Endodermal cell (in vitro differentiated cells): ENCODE measurements at regions not wholly inside any gene's neighbourhood (a gene's known extent, or its start where the extent isn't known, plus 50 kb on each side); places are given as distances from the start of the nearest gene placed in this dataset.

Experiments used
- DNase-seq: peaks from one replicate; pipeline ENCODE4 v3.0.0-alpha.2; 2017
- H3K27ac ChIP-seq: 2 replicates; pipeline ENCODE4 v1.5.1; 2013; ENCODE audit warnings: mild to moderate bottlenecking, low read depth, low read length, moderate library complexity
- H3K27me3 ChIP-seq: 2 replicates; pipeline ENCODE4 v1.6.1; 2013; ENCODE audit warnings: mild to moderate bottlenecking, low read length, moderate library complexity; ENCODE audit not compliant: insufficient read depth, control insufficient read depth, poor library complexity, severe bottlenecking
- H3K36me3 ChIP-seq: 2 replicates; pipeline ENCODE4 v1.7.0; 2013; ENCODE audit warnings: mild to moderate bottlenecking, low read length, moderate library complexity; ENCODE audit not compliant: control insufficient read depth, insufficient read depth
- H3K4me1 ChIP-seq: one replicate; pipeline ENCODE4 v1.7.0; 2013; ENCODE audit warnings: low read length; ENCODE audit not compliant: control insufficient read depth, insufficient read depth
- H3K4me3 ChIP-seq: 2 replicates; pipeline ENCODE4 v1.5.1; 2013; ENCODE audit warnings: mild to moderate bottlenecking, low read length, moderate library complexity
- H3K9ac ChIP-seq: 2 replicates; pipeline ENCODE4 v1.6.1; 2013; ENCODE audit warnings: mild to moderate bottlenecking, low read length, moderate library complexity; ENCODE audit not compliant: poor library complexity, severe bottlenecking; ENCODE audit errors: extremely low read depth
- H3K9me3 ChIP-seq: 2 replicates; pipeline ENCODE4 v1.6.1; 2013; ENCODE audit warnings: mild to moderate bottlenecking, low read length, moderate library complexity; ENCODE audit not compliant: control insufficient read depth
- H3K27ac Mint-ChIP-seq: 2 replicates; pipeline ENCODE4 v1.8.0; 2020; ENCODE audit warnings: mixed read lengths
- H3K27me3 Mint-ChIP-seq: 2 replicates; pipeline ENCODE4 v1.8.0; 2021; ENCODE audit warnings: mild to moderate bottlenecking, mixed read lengths; ENCODE audit not compliant: insufficient read depth
- H3K36me3 Mint-ChIP-seq: 2 replicates; pipeline ENCODE4 v1.8.0; 2020; ENCODE audit warnings: low read depth, mixed read lengths
- H3K4me1 Mint-ChIP-seq: 2 replicates; pipeline ENCODE4 v1.8.0; 2020; ENCODE audit warnings: mixed read lengths
- H3K4me3 Mint-ChIP-seq: 2 replicates; pipeline ENCODE4 v1.8.0; 2020; ENCODE audit warnings: mild to moderate bottlenecking, moderate library complexity, mixed read lengths
- H3K9me3 Mint-ChIP-seq: 2 replicates; pipeline ENCODE4 v1.8.0; 2020; ENCODE audit warnings: mild to moderate bottlenecking, mixed read lengths
- CTCF ChIP-seq: fragments of 200-600 bp; sonication (generic); conservative IDR thresholded peaks from 2 replicates; pipeline ENCODE4 v1.5.0; 2021; ENCODE audit warnings: antibody characterized with exemption, mild to moderate bottlenecking
- WGBS, 2 experiments: methylation state at CpG; one replicate each; pipeline versions ENCODE4 v1.1.5 to v1.1.7; 2013; ENCODE audit warnings: missing lambda C conversion rate in 2 of 2, mixed read lengths in 1 of 2; ENCODE audit not compliant: insufficient coverage in 1 of 2, insufficient read length in 1 of 2; 5-methylcytosine and 5-hydroxymethylcytosine counted together

DNA sequence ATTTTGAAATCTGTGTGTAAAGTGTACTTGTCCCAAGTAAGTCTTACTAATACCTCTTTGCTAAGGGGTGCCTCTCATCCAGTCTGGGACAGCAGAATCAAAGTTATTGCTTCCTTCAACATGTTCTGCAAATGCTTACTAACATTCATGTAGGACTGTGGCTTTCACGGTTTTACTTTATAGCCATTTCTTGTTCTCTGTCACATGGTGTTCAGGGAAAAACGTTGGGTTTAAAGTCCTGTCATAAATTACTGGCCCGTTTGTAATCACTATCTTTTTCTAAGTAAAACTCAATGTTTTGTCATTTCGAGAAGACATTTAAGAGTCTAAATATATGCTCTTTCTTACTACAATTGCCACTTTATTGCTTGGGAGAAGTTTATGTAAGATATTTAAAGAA is 321.1 kb downstream of the STIM2 start:
- Histone ChIP-seq H3K27ac (no peak overlapping the region), H3K27me3 (no peaks in the 10 kb centered on the region), H3K4me3 (no peak overlapping the region), H3K9ac (no peak overlapping the region), H3K4me1 (peaks cover 5% of the 10 kb centered on the region), H3K36me3 (no peaks in the 10 kb centered on the region), H3K9me3 (no peaks in the 10 kb centered on the region)
- Mint-ChIP-seq H3K4me3 (no peak overlapping the region), H3K27me3 (no peaks in the 10 kb centered on the region), H3K36me3 (no peaks in the 10 kb centered on the region), H3K4me1 (peaks cover 8% of the 10 kb centered on the region), H3K9me3 (no peaks in the 10 kb centered on the region), H3K27ac (no peak overlapping the region)
- 87 to 94% methylated on average over 2 to 4 of the region's 4 CpGs for WGBS, 2 experiments
- DNase-seq = no peak
- TF ChIP-seq CTCF = no peak

DNA sequence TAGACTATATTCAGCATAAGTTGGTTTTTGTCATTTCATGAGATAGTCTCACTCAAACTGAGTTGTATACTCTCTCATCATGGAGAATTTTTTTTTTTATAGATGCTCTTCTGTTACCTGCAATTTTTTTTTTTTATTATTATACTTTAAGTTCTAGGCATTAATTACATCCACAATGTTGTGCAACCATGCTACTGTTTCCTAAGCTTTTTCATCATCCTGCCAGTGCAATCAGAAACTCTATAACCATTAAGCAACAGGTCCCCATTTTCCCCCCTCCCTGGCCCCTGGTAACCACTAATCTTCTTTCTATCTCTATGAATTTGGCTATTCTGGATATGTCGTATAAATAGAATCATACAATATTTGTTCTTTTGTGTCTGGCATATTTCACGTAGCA is 321.6 kb downstream of the STIM2 start:
- Mint-ChIP-seq H3K4me1 (peaks cover 4% of the 10 kb centered on the region), H3K27me3 (no peaks in the 10 kb centered on the region), H3K36me3 (no peaks in the 10 kb centered on the region), H3K9me3 (no peaks in the 10 kb centered on the region), H3K4me3 (no peak overlapping the region), H3K27ac (no peak overlapping the region)
- no peaks in the 10 kb centered on the region for H3K9me3 ChIP-seq
- H3K9ac ChIP-seq = no peak overlapping the region
- DNase-seq = no peak
- WGBS, 2 experiments = 87% methylated on average over 2 of the region's 2 CpGs; no CpG with 5 or more reads in 1 of the 2 experiments
- no peak for TF ChIP-seq CTCF
- H3K36me3 ChIP-seq = no peaks in the 10 kb centered on the region
- H3K27me3 ChIP-seq = no peaks in the 10 kb centered on the region
- H3K27ac ChIP-seq = no peak overlapping the region
- peaks cover 5% of the 10 kb centered on the region for H3K4me1 ChIP-seq
- no peak overlapping the region for H3K4me3 ChIP-seq

DNA sequence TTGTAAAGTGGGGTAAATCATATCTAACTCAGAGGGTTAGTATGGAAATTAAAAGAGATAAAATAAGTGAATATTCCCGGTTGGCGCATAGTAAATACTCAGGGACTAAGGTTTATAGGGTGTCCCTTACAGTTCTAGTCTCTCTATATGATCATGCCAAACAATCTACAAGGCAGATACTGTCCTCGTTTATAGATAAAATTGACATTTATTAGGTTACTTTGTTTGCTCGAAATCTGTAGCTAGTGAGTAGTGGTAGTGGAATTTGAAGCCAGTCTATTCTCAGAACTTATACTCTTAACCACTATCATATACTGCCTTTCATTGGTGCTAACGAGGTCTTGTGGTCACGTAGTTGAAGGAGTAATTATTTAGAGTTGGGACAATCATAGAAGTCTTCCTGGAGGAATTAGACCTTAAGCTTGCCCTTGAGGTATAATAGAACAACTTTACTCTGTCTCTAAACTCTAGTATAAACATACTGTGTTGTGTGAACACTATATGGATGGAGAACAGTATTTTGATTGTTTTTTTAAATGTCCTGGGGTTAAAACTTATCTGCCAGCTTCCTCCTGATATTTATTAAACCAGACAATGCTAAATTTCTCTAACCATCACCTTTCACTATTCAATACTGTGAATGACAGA is 324.0 kb downstream of the STIM2 start:
- H3K36me3 Mint-ChIP-seq = no peaks in the 10 kb centered on the region
- H3K4me1 Mint-ChIP-seq = peaks cover 2% of the 10 kb centered on the region
- WGBS, 2 experiments = 49 to 50% methylated on average over 2 to 4 of the region's 6 CpGs
- H3K27ac Mint-ChIP-seq = no peak overlapping the region
- Histone ChIP-seq H3K9ac (no peak overlapping the region), H3K9me3 (no peaks in the 10 kb centered on the region), H3K4me1 (peaks cover 3% of the 10 kb centered on the region), H3K27me3 (no peaks in the 10 kb centered on the region), H3K36me3 (no peaks in the 10 kb centered on the region), H3K4me3 (no peak overlapping the region), H3K27ac (no peak overlapping the region)
- no peaks in the 10 kb centered on the region for H3K9me3 Mint-ChIP-seq
- DNase-seq = no peak
- no peak overlapping the region for H3K4me3 Mint-ChIP-seq
- TF ChIP-seq CTCF = no peak
- no peaks in the 10 kb centered on the region for H3K27me3 Mint-ChIP-seq
